ENCODE measurements at regions not wholly inside any gene's neighbourhood (a gene's known extent, or its start where the extent isn't known, plus 50 kb on each side); places are given as distances from the start of the nearest gene placed in this dataset.
"Not testable (repeated sequence)": the region's sequence is repeated elsewhere in the genome, so short reads cannot be mapped to it uniquely, and the experiment has no call there.

DNA sequence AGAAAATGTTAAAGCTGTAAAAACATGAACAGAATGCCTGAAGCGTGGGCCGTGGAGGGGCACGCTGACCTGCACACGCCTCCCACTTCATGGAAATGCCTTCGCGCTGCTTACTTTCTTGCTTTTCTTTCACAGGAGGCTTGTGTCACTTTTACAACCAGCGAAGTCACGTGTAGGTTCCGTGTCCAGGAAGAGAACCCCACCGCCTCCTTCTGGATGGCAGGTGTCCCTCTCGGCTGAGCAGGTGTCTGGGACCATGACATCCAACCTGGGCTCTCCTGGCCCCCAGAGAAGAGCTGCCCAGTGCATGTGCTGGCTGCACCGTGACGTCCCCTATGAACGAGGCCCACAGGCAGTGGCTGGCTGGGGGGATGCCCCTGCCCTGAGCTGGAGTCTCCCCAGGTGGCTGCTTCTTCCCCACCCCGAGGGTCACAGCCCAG, 345.0 kb upstream of the SFSWAP start:
- no peak for DNase-seq

- DNase-seq: no peak
Observed at GRCh38 chr12:131366261-131366871, 344.5 kb upstream of the SFSWAP start.

- DNase-seq: not testable (repeated sequence)
Observed at GRCh38 chr12:131367067-131367982, 343.6 kb upstream of the SFSWAP start.

DNA sequence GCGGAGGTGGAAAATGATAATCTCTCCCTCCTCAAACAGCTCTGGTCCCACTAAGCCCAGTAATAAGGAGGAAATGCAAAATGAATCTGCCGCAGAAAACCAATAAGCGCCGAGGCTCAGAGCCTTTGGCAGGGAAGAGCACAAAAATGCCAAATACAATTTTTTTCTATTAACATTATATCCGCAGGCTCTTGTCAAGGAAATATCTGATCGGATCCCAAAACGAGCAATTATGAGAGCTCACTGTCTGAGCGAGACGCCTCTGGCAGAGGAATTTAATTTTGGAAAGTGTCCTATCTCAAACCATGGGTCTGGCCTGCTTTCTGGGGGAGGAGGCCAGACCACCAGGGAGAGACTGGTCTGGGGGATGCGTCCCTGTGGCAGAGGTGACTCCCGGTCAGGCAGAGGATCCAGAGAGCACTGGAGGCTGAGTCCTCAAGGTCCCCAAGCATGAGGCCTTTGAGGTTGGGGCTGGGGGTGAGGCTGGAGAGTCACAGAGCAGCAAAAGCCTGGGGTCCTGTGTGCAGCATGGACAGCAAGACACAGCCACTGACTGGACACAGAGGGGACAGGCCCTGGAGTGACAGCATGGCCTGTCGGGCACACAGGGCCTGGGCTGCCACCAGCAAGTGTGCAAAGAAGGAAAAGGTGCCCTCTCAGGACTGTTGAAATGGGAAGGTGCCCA, 342.8 kb upstream of the SFSWAP start:
- no peak for DNase-seq

DNA sequence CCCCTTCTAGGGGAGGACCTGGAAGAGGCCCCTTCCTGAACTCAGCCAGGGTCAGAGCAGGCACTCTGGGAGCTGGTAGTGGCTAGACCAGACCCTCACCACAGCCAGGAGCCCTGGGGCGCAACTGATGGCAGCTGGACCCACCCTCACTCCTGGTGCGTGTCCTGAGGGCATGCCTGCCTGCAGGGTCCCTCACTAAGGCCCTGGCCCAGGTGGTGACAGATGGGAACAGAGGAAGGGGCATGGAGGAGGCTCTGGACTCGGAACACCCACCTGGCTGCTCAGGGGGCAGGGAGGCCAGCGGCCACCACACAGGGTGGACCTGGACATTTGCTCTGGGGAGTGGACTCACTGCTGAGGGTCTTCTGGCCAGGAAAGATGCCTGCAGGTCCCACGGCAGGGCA, 342.2 kb upstream of the SFSWAP start:
- no peak for DNase-seq

DNA sequence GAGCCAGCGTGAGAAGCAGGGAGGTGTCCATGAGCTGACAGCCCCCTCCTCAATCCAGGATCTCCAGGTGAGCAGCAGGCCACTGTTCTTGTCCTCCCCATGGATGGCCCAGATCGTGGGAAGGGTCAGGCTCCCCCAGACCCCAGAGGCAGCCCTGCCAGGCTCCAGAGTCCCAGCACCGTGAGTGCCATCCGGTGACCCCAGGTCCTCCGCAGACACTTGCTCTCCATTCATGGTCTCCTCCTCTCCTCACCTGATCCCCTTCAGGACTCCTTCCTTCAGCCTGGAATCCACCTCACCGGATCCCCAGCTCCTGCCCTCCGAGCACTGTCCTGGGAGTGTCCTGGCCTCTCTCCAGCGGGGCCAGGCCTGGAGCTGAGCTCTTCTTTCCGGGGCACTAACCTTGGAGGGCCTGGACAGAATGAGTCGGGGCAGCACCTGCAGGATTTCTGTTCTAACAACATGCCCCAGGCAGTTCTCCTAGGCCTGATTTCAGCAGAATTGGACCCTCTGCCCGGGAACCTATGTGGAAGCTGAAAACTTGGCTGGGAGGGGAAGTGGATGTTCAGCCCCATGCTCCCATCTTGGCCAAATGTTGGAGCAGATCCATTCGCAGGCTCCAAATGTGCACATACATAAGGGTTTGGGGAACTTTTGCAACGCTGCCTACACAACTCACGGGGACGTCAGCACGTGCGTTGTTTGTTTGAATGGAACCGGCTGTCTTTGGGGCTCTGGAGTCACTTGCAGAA, 341.6 kb upstream of the SFSWAP start:
- DNase-seq: no peak

DNA sequence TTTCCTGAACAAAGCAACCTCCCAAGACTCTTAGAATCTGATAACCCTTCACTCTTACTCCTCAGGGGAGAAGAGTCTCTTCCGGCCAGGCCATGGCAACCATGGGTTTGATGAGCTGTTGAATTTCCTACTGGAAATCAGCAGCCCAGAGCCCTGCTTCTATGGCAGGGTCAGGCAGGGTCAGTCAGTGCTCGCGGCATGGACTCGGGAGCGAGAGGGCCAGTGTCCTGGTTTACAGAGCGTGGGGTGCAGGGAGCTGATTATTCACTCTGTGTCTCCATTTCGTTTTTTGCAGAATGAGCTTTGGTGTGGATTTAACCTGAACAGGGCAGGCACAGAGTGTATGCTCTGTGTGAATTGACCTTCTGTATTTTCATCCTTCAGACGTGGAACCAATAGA, 340.6 kb upstream of the SFSWAP start:
- no peak for DNase-seq

- DNase-seq: no peak
Observed at GRCh38 chr12:131370791-131371347, 340.0 kb upstream of the SFSWAP start.

DNA sequence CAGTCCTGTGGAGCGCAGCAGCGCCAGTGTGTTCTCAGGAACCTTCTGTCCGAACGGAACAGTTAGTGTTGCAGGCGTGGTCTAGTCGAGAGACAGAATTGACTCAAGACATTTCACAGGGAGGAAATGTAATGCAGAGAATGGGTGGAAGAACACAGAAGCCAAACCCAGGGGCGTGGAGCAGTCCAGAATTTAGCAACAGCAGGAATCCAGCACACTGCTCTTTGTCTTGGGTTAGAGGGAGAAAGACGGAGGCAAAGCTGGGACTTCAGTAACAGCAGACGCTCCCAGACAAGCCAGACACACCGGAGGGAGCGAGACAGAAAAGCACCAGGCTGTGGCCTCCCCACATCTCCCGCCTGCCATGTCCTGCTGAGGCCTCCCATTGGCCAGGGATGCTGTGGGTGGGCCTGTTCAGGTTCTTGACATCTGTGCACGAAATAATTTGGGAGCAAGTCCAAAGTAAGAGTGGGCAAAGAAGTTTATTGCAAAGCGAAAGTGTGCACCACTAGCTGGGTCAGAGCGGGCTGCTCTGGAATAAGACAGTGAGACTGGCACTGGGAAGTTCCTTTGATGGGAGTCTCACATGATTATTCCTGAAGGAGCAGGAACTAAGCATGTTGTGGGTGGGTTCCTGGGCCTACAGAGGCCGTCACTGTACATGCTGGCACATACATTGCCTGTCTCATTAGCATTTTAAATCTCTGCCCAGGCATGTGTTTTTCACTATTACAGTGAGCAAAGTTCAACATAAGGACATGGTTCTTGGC, 339.3 kb upstream of the SFSWAP start:
- no peak for DNase-seq

DNA sequence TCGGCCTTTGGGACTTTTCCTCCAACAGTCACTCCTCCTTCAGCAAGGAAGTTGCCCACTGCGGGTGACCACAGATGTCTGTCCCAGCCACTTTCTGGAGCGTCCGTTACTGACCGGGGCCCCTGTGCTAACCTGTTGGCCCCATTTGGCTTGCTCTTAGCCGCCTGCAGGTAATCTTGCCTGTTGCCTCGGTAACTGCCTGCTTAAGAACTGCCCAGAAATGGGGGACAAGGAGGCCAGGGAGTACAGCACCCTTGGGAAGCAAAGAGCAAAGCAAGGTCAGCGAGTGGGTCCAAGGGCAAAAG, 338.8 kb upstream of the SFSWAP start:
- DNase-seq: no peak

DNA sequence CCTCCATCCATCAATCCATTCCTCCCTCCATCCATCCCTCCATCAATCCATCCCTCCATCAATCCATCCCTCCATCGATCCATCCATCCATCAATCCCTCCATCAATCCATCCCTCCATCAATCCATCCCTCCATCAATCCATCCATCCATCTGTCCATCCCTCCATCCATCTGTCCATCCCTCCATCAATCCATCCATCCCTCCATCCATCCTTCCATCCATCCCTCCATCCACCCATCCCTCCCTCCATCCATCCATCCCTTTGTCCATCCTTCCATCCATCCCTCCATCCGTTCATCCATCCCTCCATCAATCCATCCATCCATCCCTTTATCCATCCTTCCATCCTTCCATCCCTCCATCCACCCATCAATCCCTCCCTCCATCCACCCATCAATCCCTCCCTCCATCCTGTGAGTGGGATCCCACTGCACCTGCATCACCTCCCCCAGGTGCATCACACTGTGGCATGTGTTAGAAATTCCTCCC, 338.1 kb upstream of the SFSWAP start:
- no peak for DNase-seq

- no peak for DNase-seq
Observed at GRCh38 chr12:131375261-131375971, 335.5 kb upstream of the SFSWAP start.

DNA sequence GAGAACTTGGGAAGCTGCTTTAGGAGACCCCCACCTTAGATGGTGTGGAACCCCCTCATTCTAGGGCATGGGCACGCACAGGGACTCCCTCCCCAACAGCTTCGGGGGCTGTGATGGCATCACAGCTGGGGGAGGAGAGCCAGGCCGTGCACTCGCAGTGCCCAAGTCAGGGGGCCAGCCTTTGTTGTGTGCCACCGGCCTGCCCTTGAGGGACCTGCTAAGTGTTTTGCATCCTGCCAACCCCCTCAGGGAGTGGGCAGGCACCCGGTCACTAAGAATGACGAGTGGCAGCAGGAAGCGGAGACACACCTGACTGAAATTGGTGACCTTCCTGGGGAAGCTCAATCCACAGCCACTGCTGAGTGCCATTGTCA, 334.9 kb upstream of the SFSWAP start:
- no peak for DNase-seq

- no peak for DNase-seq
Observed at GRCh38 chr12:131378176-131378842, 332.6 kb upstream of the SFSWAP start.

DNA sequence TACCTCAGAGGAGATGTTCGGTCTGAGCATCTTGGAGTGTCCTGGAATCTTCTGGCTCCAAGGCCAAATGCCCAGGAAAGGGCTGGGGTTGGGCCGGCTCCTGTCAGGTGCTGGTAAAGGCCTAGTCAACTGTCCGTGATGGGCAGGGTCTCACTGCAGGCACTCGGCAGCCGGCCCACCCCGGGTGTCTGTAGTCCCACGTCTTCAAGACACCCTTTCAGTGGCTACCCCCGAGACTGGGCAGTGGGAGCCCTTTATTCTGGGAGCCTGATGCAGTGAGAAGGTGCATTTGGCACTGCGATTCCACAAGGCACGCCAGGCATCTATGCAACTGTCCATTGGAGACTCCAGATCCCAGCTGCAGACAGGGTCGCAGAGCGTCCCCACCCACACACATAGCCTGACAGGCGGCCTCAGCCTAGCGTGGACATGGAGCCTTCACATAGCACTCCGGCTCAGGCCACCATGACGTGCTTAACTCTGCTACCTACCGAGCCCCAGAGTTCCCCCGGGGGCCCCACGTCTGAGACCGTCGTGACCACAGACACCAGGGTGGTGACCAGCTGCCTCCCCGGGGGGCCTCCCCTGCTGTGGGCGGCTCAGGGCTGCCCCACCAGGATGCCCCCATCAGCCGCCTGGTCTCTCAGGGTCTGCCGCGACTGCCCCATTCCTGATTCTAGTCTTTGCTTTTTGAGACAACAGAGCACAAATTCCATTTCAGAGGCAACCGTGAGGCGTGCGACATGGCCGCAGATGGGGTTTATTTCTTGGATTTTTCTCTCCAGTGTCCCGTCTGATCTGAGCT, 331.8 kb upstream of the SFSWAP start:
- DNase-seq: no peak

DNA sequence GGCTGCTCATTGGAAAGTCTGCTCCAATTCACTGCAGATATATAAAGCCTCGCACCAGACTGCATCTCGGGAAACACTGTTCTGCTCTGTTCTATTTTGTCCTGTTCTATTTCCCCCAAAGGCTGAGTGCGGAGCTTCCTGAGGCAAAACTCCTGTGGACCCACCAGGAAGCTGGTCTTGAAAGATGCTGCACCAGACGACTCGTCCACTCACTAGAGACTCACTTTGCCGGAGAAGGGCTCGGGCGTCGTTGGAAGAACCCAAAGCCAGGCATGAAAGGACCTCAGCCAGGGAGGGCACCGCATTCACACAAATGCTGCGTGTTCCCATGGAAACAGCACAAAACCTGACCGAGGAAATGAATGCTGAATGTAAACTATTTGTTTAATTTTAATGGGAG, 331.2 kb upstream of the SFSWAP start:
- DNase-seq: no peak

GRCh38 chr12:131380220-131380964, 330.5 kb upstream of the SFSWAP start:
- no peak for DNase-seq

- DNase-seq: no peak
Observed at GRCh38 chr12:131380965-131381705, 329.8 kb upstream of the SFSWAP start.
